ENCODE measurements at regions not wholly inside any gene's neighbourhood (a gene's known extent, or its start where the extent isn't known, plus 50 kb on each side); places are given as distances from the start of the nearest gene placed in this dataset.
A peak's percentile ranks its signal among the peaks of the same experiment; 100 is the strongest.

DNA sequence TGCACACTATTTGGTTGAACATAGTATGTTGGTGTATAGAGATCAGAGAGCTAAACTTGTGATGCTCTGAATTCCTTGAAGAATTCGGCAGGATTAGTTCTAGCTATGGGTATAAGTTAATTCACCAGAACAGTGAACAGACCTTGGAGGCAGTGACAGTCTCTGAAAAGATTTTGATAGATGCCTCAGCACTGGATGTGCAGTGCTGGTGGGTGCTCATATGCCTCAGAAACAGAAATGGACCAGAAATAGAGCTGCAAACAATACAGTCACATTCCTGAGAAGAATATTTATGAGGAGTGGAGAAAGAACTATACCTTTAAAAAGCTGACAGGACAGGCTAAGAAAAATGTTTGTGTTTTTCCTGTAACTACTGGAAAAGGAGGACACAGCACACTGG lies 747.7 kb downstream of the KCTD16 start:
- DNase-seq = no peak

DNA sequence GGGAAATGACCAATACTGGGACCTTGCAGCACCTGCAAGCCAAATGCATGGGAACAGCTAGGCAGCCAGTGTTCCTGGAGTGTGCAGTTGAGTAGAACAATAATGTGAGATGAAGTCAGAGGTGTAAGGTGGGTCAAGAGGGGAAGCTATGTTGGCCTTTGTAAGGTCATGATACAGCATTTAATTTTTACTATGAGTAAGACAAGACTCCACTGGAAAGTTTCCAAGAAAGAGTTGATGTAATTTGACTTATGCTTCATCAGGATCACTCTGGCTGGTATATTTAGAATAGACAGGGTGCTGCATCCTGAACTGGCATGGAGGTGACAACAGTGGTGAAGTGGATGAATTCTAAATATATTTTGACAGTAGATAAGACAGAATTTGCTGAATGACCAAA lies 744.8 kb downstream of the KCTD16 start:
- DNase-seq = no peak

GRCh38 chr5:144913661-144914060 lies 743.0 kb downstream of the KCTD16 start:
- DNase-seq = no peak

DNA sequence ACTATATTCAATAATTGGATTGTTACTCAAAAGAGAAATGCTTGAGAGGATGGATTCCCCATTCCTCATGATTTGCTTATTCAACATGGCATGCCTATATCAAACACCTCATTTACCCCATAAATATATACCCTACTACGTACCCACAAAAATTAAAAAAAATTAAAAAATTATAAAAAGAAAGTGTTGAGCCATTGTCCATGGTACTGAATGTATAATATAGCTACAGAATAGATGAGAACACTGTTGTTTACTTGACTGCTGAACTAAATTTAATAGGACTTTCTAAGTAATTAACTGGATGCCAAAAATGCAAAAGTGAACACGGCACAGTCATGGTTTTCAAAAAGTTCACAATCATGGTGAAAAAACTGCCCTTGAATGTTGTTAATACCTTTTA lies 725.8 kb downstream of the KCTD16 start:
- no peak for DNase-seq

- no peak for DNase-seq
Measured at GRCh38 chr5:144886668-144887067, 716.0 kb downstream of the KCTD16 start.

GRCh38 chr5:144882739-144883283 lies 712.1 kb downstream of the KCTD16 start:
- no peak for DNase-seq

- no peak for DNase-seq
Measured at GRCh38 chr5:144880513-144880912, 709.8 kb downstream of the KCTD16 start.

DNA sequence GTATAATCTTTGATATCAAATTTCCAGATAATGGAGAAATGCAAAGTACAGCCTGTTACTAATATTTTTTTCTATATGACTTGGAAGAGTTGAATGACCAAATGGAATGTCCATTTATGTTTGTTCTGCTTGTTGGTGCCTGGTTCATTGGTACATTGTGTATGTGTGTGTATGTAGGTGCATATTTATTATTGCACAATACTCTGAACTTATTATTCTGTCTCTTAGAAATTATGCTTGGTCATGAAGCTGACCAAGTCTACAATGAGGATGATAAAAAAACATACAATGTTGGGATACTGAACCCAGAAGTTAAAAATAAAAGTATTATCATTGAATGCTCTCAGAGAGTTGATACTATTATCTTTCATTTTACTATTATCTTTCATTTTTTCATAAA lies 706.3 kb downstream of the KCTD16 start:
- no peak for DNase-seq

DNA sequence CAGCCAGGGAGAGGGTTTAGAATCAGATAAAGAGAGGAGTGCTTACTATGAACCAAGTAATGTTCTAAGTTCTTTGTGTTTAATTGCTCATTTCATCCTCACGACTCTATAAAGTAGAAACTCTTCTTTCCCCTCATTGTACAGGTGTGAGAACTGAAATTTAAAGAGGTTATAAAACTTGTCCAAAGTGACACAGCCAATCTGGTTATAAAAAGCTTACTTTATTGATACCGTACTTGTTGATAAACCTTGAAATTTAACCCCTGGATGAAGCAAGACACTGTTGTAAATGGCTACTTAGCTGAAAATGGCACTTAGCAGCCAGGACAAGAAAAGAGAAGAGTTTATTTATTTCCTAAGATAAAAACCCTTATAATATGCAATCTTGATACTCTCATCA lies 702.4 kb downstream of the KCTD16 start:
- no peak for DNase-seq

DNA sequence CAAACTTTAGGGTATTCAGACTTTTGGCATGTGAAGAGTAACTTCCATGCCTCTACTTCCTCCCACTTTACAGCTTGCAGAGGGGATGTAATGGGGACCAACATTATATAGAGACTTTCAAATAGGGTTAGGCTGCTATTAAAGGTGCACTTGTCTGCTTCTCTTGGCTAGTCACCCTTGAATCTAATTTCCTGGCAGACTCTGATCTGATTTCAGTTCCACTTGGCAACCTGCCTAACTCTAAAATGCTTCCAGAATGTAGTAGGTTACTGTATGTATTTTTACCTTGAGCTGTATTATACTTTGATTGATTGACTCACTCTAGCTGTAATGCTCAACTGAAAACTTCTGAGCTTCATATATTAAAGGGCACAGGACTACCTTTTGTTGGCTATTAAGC lies 693.4 kb downstream of the KCTD16 start:
- peak; percentile 25 for DNase-seq

GRCh38 chr5:144857454-144857853 lies 686.8 kb downstream of the KCTD16 start:
- DNase-seq = no peak

GRCh38 chr5:144844086-144844485 lies 673.4 kb downstream of the KCTD16 start:
- no peak for DNase-seq

- no peak for DNase-seq
Measured at GRCh38 chr5:144832416-144832815, 661.7 kb downstream of the KCTD16 start.

DNA sequence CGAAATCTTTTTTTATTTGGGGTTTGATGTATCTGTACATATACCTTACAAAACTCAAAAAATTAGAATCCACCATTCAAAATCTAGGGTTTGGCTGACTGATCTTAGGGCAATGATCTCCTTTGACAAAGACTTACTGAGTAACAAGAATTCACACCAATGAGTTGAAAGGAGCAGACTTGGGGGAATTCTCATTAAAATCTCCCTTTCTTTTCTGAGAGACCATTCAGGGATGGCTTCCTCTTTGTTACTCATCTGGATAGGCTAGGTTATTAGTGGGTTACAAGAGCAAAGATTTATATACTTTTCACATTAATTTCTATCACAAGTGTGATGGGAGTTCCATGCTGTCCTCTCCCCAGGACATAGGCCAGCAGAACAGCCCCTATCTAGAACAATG lies 661.0 kb downstream of the KCTD16 start:
- no peak for DNase-seq

DNA sequence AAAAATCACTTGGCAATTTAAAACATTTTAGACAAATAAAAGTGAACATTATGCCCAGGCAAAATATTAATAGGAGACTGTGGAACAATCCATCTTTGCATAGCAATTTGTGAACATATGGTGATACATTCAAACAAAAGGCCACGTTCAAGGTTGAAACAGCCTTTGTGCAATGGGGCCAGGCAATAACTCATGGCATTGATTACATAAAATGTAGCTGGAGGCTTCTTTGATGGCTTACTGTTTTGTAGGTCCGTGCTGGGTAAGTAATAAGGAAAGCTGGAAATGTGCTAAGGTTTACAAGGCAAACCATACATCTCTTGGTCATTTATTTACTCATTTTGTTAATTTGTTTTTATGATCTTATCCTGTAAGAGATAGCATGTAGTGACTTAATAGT lies 651.8 kb downstream of the KCTD16 start:
- DNase-seq = no peak

GRCh38 chr5:144820278-144820677 lies 649.6 kb downstream of the KCTD16 start:
- DNase-seq = no peak

GRCh38 chr5:144815131-144815530 lies 644.5 kb downstream of the KCTD16 start:
- no peak for DNase-seq

- no peak for DNase-seq
Measured at GRCh38 chr5:144812763-144813162, 642.1 kb downstream of the KCTD16 start.

- DNase-seq = no peak
Measured at GRCh38 chr5:144800169-144800568, 629.5 kb downstream of the KCTD16 start.

- DNase-seq = no peak
Measured at GRCh38 chr5:144798595-144798994, 627.9 kb downstream of the KCTD16 start.

- DNase-seq = no peak
Measured at GRCh38 chr5:144794922-144795321, 624.2 kb downstream of the KCTD16 start.

DNA sequence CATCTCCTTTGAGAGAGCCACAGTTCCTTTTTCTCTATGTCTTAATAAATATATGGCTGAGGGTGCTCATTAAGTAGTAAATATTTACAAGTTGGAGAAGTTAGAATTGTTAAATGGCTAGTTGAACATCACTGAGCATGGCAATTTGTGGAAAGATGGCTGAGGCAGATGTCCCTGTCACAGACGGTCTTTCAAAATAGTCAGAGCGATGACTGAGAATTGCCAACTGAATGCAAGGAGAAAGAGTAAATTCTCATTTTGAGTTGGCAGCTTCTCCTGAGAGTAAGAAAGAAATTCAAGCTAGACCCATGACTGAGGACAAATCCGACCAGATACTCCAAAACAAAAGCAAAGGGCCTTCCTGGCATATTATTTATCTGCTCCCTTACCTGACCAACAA lies 617.9 kb downstream of the KCTD16 start:
- DNase-seq = no peak

GRCh38 chr5:144788046-144788445 lies 617.4 kb downstream of the KCTD16 start:
- DNase-seq = no peak

GRCh38 chr5:144779368-144779767 lies 608.7 kb downstream of the KCTD16 start:
- no peak for DNase-seq

GRCh38 chr5:144778561-144778960 lies 607.9 kb downstream of the KCTD16 start:
- DNase-seq = no peak

DNA sequence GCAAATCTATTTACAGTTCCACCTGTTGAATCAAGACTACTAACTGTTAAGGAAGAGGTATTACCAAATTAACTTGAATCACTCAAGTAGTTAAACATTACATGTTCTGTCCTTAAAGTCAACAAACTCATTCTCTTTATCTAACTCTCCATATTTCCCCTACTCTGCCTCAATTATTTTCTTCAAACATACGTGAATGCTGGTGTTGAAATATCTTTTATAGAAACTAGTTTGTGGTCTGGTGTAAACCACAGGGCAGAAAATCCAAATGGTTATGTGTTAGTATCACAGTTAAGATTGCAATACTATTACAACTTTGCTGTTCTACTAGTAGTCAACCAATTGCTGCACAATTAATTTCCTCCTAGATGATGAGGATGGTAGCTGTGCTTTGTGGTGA lies 603.5 kb downstream of the KCTD16 start:
- no peak for DNase-seq

All from NCI-H2029 treated with DMSO at 0.1 percent for 48 hours (cell line).